Keratinocyte (primary cell): ENCODE measurements at regions not wholly inside any gene's neighbourhood (a gene's known extent, or its start where the extent isn't known, plus 50 kb on each side); places are given as distances from the start of the nearest gene placed in this dataset.

ENCODE experiments used
- DNase-seq: peaks from one replicate; pipeline ENCODE4 v3.0.0-alpha.2; 2011; ENCODE audit warnings: low read depth, missing footprints, low spot score
- FAIRE-seq: peaks from 2 replicates; lab custom pipeline; 2011; peaks lifted over from hg19 to GRCh38; lab: Jason Lieb, UNC
- H2AFZ ChIP-seq: 2 replicates; pipeline ENCODE4 v1.6.0; 2012; ENCODE audit warnings: low read length, control low read depth, inconsistent platforms; ENCODE audit not compliant: control insufficient read depth
- H3K27ac ChIP-seq: 2 replicates; pipeline ENCODE4 v1.5.1; 2011; ENCODE audit warnings: low read length; ENCODE audit not compliant: control insufficient read depth, insufficient read depth
- H3K27me3 ChIP-seq: 3 replicates; pipeline ENCODE4 v1.6.0; 2011; ENCODE audit warnings: low read length; ENCODE audit not compliant: control insufficient read depth, insufficient read depth; ENCODE audit errors: extremely low read depth
- H3K36me3 ChIP-seq, 2 experiments: 2 replicates in 1 of 2; 3 replicates in 1 of 2; pipeline ENCODE4 v1.5.1; 2011; ENCODE audit warnings: low read length in 2 of 2, mild to moderate bottlenecking in 1 of 2; ENCODE audit not compliant: control insufficient read depth in 2 of 2, insufficient read depth in 2 of 2; ENCODE audit errors: extremely low read depth in 1 of 2
- H3K4me1 ChIP-seq: 3 replicates; pipeline ENCODE4 v1.5.1; 2011; ENCODE audit warnings: low read length; ENCODE audit not compliant: control insufficient read depth, insufficient read depth; ENCODE audit errors: extremely low read depth
- H3K4me2 ChIP-seq: 3 replicates; pipeline ENCODE4 v1.6.0; 2011; ENCODE audit warnings: low read depth, low read length; ENCODE audit not compliant: control insufficient read depth, insufficient read depth; ENCODE audit errors: extremely low read depth
- H3K4me3 ChIP-seq, 3 experiments: fragments of 200-600 bp in 1 of 3; sonication (generic) in 1 of 3; 2 replicates in 2 of 3; 3 replicates in 1 of 3; pipeline ENCODE4 v1.5.1; 2011 to 2016; ENCODE audit warnings: low read length in 3 of 3, mild to moderate bottlenecking in 3 of 3, control low read depth in 2 of 3, inconsistent platforms in 1 of 3, low read depth in 1 of 3, mixed read lengths in 1 of 3, mixed run types in 1 of 3, moderate library complexity in 1 of 3; ENCODE audit not compliant: control insufficient read depth in 2 of 3, insufficient read depth in 2 of 3; ENCODE audit errors: extremely low read depth in 1 of 3
- H3K79me2 ChIP-seq: 2 replicates; pipeline ENCODE4 v1.6.0; 2012; ENCODE audit warnings: low read length; ENCODE audit not compliant: control insufficient read depth, insufficient read depth
- H3K9ac ChIP-seq: 3 replicates; pipeline ENCODE4 v1.6.0; 2011; ENCODE audit warnings: low read length; ENCODE audit not compliant: control insufficient read depth, insufficient read depth; ENCODE audit errors: extremely low read depth
- H3K9me1 ChIP-seq: 3 replicates; pipeline ENCODE4 v1.6.0; 2011; ENCODE audit warnings: low read length; ENCODE audit not compliant: control insufficient read depth, insufficient read depth; ENCODE audit errors: extremely low read depth
- H3K9me3 ChIP-seq: 2 replicates; pipeline ENCODE4 v1.5.1; 2012; ENCODE audit warnings: low read depth, low read length; ENCODE audit not compliant: control insufficient read depth
- H4K20me1 ChIP-seq: 3 replicates; pipeline ENCODE4 v1.6.0; 2011; ENCODE audit warnings: low read length; ENCODE audit not compliant: control insufficient read depth, insufficient read depth; ENCODE audit errors: extremely low read depth
- EZH2 ChIP-seq: IDR thresholded peaks from one replicate; pipeline ENCODE4 v1.6.1; 2012; ENCODE audit warnings: inconsistent platforms, mild to moderate bottlenecking, low read length, moderate library complexity
- dilution Hi-C: fragments of 300-500 bp; cut with MboI; formaldehyde crosslinking; loops from one replicate; pipeline ENCODE4 v1.7.0; 2020; ENCODE audit warnings: low sequenced_read_pairs; ENCODE audit not compliant: extremely low pct_ligation_motif_present
- TF ChIP-seq, protein P1 (sequence below), 3 experiments: IDR thresholded peaks in 1 of 3; conservative IDR thresholded peaks in 1 of 3; optimal IDR thresholded peaks in 1 of 3; 2 replicates in 2 of 3; 3 replicates in 1 of 3; pipeline versions ENCODE3 to v1.5.1; 2011; ENCODE audit warnings: low read length in 3 of 3, mild to moderate bottlenecking in 3 of 3, moderate library complexity in 2 of 3, control low read depth in 1 of 3, inconsistent platforms in 1 of 3; ENCODE audit not compliant: insufficient read depth in 2 of 3; ENCODE audit errors: extremely low read depth in 1 of 3

DNA sequence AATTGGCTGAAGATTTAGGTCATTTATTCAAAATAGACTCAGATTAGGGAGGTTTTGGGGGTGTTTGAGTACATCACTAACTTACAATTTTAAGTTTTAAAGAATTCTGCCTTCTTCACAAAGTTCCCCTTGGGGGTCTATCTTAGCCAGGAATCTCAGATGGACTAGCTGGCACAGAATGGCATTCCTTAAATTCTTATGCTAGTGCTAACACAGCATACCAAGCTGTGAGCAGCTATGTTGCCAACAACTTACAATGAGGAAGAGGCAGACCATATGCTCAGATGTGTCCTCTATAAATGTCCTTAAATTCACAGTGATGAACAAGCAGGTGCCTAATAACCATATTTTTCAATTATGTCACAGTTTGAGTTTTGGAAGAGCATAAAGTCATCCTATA, 60.9 kb upstream of the NPHP3 start:
- Histone ChIP-seq H3K9me1 (no peaks in the 10 kb centered on the region), H3K9ac (no peak overlapping the region), H3K79me2 (no peaks in the 10 kb centered on the region), H3K4me2 (no peak overlapping the region), H3K27ac (no peak overlapping the region), H3K9me3 (no peaks in the 10 kb centered on the region), H3K27me3 (no peaks in the 10 kb centered on the region), H3K4me1 (no peaks in the 10 kb centered on the region), H4K20me1 (no peaks in the 10 kb centered on the region), H3K36me3 (no peaks in the 10 kb centered on the region), H2AFZ (no peak overlapping the region), H3K4me3 (no peak overlapping the region)
- FAIRE-seq (no peak), DNase-seq (no peak)
- TF ChIP-seq, protein P1, sequence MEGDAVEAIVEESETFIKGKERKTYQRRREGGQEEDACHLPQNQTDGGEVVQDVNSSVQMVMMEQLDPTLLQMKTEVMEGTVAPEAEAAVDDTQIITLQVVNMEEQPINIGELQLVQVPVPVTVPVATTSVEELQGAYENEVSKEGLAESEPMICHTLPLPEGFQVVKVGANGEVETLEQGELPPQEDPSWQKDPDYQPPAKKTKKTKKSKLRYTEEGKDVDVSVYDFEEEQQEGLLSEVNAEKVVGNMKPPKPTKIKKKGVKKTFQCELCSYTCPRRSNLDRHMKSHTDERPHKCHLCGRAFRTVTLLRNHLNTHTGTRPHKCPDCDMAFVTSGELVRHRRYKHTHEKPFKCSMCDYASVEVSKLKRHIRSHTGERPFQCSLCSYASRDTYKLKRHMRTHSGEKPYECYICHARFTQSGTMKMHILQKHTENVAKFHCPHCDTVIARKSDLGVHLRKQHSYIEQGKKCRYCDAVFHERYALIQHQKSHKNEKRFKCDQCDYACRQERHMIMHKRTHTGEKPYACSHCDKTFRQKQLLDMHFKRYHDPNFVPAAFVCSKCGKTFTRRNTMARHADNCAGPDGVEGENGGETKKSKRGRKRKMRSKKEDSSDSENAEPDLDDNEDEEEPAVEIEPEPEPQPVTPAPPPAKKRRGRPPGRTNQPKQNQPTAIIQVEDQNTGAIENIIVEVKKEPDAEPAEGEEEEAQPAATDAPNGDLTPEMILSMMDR (optimal IDR thresholded peaks at IDR 0.05 in 1 of 3, IDR thresholded peaks at IDR 0.05 in 1 of 3, conservative IDR thresholded peaks at IDR 0.05 in 1 of 3; ENCODE audit: extremely low read depth in 1 of 3, insufficient read depth in 2 of 3, low read length in 3 of 3), result no peak
- TF ChIP-seq EZH2, result no peak
- dilution Hi-C loops, result no loop called here

DNA sequence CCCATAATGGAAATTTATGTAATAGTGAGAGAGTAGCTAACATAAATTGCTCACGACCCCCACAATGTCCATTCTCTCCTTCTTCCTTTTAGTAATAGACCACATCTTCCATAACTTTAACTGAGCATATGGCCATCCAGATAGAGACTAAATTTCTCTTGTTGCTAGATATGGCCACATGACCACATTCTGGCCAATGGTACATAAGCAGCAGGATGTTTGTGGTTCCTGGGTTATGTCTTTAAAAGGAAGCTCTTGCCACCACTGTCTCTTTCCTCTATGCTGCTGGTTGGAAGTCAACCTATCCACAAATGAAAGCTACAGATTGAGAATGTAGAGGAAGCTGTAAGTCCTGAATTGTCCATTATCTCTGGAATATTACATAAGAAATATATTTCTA, 59.7 kb upstream of the NPHP3 start:
- FAIRE-seq (no peak), DNase-seq (no peak)
- Histone ChIP-seq H3K9me3 (no peaks in the 10 kb centered on the region), H3K27me3 (no peaks in the 10 kb centered on the region), H3K4me1 (no peaks in the 10 kb centered on the region), H3K4me2 (no peak overlapping the region), H3K4me3 (no peak overlapping the region), H3K27ac (no peak overlapping the region), H3K36me3 (no peaks in the 10 kb centered on the region), H2AFZ (no peak overlapping the region), H3K9me1 (no peaks in the 10 kb centered on the region), H4K20me1 (no peaks in the 10 kb centered on the region), H3K9ac (no peak overlapping the region), H3K79me2 (no peaks in the 10 kb centered on the region)
- dilution Hi-C loops, result no loop called here
- TF ChIP-seq, protein P1 (optimal IDR thresholded peaks at IDR 0.05 in 1 of 3, IDR thresholded peaks at IDR 0.05 in 1 of 3, conservative IDR thresholded peaks at IDR 0.05 in 1 of 3; ENCODE audit: extremely low read depth in 1 of 3, insufficient read depth in 2 of 3, low read length in 3 of 3), result no peak
- no peak for TF ChIP-seq EZH2
